GM12878 (cell line): ENCODE measurements at regions not wholly inside any gene's neighbourhood (a gene's known extent, or its start where the extent isn't known, plus 50 kb on each side); places are given as distances from the start of the nearest gene placed in this dataset.

ENCODE experiments used
- CREM ChIP-seq: IDR thresholded peaks from 2 replicates; pipeline ENCODE4 v1.6.1; 2014; ENCODE audit warnings: antibody characterized with exemption, low read depth
- EZH2 ChIP-seq: IDR thresholded peaks from 2 replicates; pipeline ENCODE4 v1.6.1; 2012; ENCODE audit warnings: low read depth, mild to moderate bottlenecking, control low read depth, inconsistent platforms, low read length, borderline replicate concordance; ENCODE audit not compliant: control insufficient read depth
- NFYB ChIP-seq: IDR thresholded peaks from 2 replicates; pipeline ENCODE4 v1.6.1; 2011; ENCODE audit warnings: low read depth, mild to moderate bottlenecking, low read length, improper control_type of control experiment, moderate library complexity; ENCODE audit not compliant: insufficient read depth
- POLR2AphosphoS5 ChIP-seq: IDR thresholded peaks from 2 replicates; pipeline ENCODE4 v1.6.1; 2011; ENCODE audit warnings: mild to moderate bottlenecking, low read length, inconsistent platforms

- TF ChIP-seq CREM (no peak), EZH2 (no peak), NFYB (no peak), POLR2AphosphoS5 (no peak)
These were observed 270.0 kb downstream of the KCNRG start for GRCh38 chr13:50285283-50285682.
